K562 (cell line): ENCODE measurements at regions not wholly inside any gene's neighbourhood (a gene's known extent, or its start where the extent isn't known, plus 50 kb on each side); places are given as distances from the start of the nearest gene placed in this dataset.

Experiments used
- CTCF ChIP-seq, 3 experiments: IDR thresholded peaks in 2 of 3; conservative IDR thresholded peaks in 1 of 3; 2 replicates each; pipeline ENCODE4 v1.5.1; 2011 to 2012; ENCODE audit warnings: low read length in 3 of 3, mild to moderate bottlenecking in 3 of 3, control low read depth in 2 of 3, improper control_type of control experiment in 1 of 3, inconsistent platforms in 1 of 3, low read depth in 1 of 3, mixed read lengths in 1 of 3, moderate library complexity in 1 of 3; ENCODE audit not compliant: insufficient read depth in 2 of 3
- FOS ChIP-seq: IDR thresholded peaks from 3 replicates; pipeline ENCODE4 v1.6.1; 2011; ENCODE audit not compliant: insufficient read length; ENCODE audit errors: extremely low read depth
- USF2 ChIP-seq: sonication (generic); formaldehyde crosslinking; IDR thresholded peaks from 2 replicates; pipeline ENCODE4 v1.5.0; 2020; ENCODE audit warnings: missing genetic modification reagents

DNA sequence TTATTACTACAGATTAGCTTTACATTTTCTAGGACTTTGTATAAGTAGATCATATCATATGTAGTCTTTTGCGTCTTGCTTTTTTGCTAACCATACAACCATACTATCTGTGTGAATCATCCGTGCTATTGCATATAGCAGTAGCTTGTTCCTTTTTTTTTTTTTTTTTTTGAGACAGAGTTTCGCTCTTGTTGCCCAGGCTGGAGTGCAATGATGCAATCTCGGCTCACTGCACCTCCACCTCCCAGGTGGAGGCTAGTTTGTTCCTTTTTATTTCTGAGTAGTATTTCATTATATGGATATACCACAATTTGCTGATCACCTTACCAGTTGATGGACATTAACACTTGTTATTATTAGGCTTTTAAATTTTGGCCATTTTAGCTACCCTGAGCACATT, 54.5 kb upstream of the TBL1XR1 start:
- TF ChIP-seq FOS (no peak), USF2 (CRISPR knock-in tag) (no peak), CTCF (IDR thresholded peaks at IDR 0.05 in 2 of 3, conservative IDR thresholded peaks at IDR 0.05 in 1 of 3; ENCODE audit: insufficient read depth in 2 of 3, low read depth in 1 of 3, low read length in 3 of 3) (no peak)
